HG02973 (cell line): ENCODE measurements at regions not wholly inside any gene's neighbourhood (a gene's known extent, or its start where the extent isn't known, plus 50 kb on each side); places are given as distances from the start of the nearest gene placed in this dataset.

Experiments used
- ATAC-seq: cut with Tn5 transposase; IDR thresholded peaks from one replicate; pipeline ENCODE4 v1.9.1; 2021; ENCODE audit warnings: moderate library complexity; ENCODE audit not compliant: unreplicated experiment

GRCh38 chr20:39855056-39855455 is 834.0 kb downstream of the MAFB start:
- ATAC-seq: no peak

GRCh38 chr20:39853636-39854035 is 835.4 kb downstream of the MAFB start:
- peak; percentile 56 for ATAC-seq

GRCh38 chr20:39853050-39853449 is 836.0 kb downstream of the MAFB start:
- ATAC-seq: no peak

GRCh38 chr20:39851459-39851858 is 837.6 kb downstream of the MAFB start:
- no peak for ATAC-seq

GRCh38 chr20:39850821-39851330 is 838.2 kb downstream of the MAFB start:
- no peak for ATAC-seq

GRCh38 chr20:39850246-39850645 is 838.8 kb downstream of the MAFB start:
- no peak for ATAC-seq

- ATAC-seq: no peak
Observed at GRCh38 chr20:39849664-39850063, 839.4 kb downstream of the MAFB start.

- ATAC-seq: no peak
Observed at GRCh38 chr20:39849171-39849570, 839.9 kb downstream of the MAFB start.

GRCh38 chr20:39839399-39840119 is 849.5 kb downstream of the MAFB start:
- no peak for ATAC-seq

GRCh38 chr20:39837561-39837960 is 851.5 kb downstream of the MAFB start:
- ATAC-seq: no peak

- no peak for ATAC-seq
Observed at GRCh38 chr20:39835130-39835842, 853.8 kb downstream of the MAFB start.

GRCh38 chr20:39830903-39831302 is 858.1 kb downstream of the MAFB start:
- ATAC-seq: no peak

GRCh38 chr20:39829661-39830060 is 859.4 kb downstream of the MAFB start:
- ATAC-seq: peak; percentile 84

GRCh38 chr20:39829256-39829655 is 859.8 kb downstream of the MAFB start:
- ATAC-seq: no peak

GRCh38 chr20:39825950-39826349 is 863.1 kb downstream of the MAFB start:
- ATAC-seq: peak; percentile 56

GRCh38 chr20:39825524-39825923 is 863.4 kb downstream of the DHX35 start:
- ATAC-seq: no peak

- no peak for ATAC-seq
Observed at GRCh38 chr20:39823224-39823623, 861.1 kb downstream of the DHX35 start.

- ATAC-seq: no peak
Observed at GRCh38 chr20:39822667-39823066, 860.5 kb downstream of the DHX35 start.

- ATAC-seq: no peak
Observed at GRCh38 chr20:39813190-39813829, 851.2 kb downstream of the DHX35 start.

GRCh38 chr20:39812116-39812515 is 850.0 kb downstream of the DHX35 start:
- no peak for ATAC-seq

GRCh38 chr20:39810309-39810708 is 848.2 kb downstream of the DHX35 start:
- ATAC-seq: no peak

- no peak for ATAC-seq
Observed at GRCh38 chr20:39808613-39809012, 846.5 kb downstream of the DHX35 start.
